ENCODE measurements at regions not wholly inside any gene's neighbourhood (a gene's known extent, or its start where the extent isn't known, plus 50 kb on each side); places are given as distances from the start of the nearest gene placed in this dataset.

- Mint-ChIP-seq H3K4me1 (no peaks in the 10 kb centered on the region), H3K27ac (no peak overlapping the region), H3K9me3 (no peaks in the 10 kb centered on the region), H3K4me3 (no peak overlapping the region), H3K27me3 (peaks cover 0 to 17% (median 3%) of the 10 kb centered on the region in 3 donors), H3K36me3 (no peaks in the 10 kb centered on the region)
- DNase-seq (no peak), ATAC-seq (ENCODE audit: low read depth in 2 of 2) (no peak)
Measured at GRCh38 chr3:150264561-150265279, 143.4 kb upstream of the TSC22D2 start.

DNA sequence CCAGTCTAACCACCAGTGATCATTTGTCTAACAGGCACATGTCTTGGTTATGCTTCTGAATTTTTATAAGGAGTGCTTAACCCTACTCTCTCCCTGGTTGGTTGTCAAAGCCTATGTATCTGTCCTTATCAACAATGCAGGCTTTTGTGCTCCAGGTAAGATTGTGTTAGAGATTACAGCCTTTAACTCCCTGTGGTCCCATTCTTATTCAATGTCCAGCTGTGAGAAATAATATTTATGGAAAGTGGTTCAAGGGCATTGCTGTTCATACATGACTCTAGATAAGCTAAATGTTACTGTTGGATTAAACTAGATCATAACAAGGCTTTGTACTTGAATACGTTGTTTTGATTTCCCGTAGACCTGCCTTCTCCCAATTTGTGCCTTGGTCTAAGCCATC, 146.1 kb upstream of the TSC22D2 start:
- H3K4me3 Mint-ChIP-seq, result no peak overlapping the region
- ATAC-seq (ENCODE audit: low read depth in 2 of 2) (no peak), DNase-seq (no peak)
- H3K9me3 Mint-ChIP-seq, result peaks cover 0 to under 1% (median 0%) of the 10 kb centered on the region in 7 donors
- no peaks in the 10 kb centered on the region for H3K4me1 Mint-ChIP-seq
- peaks cover 0 to 18% (median 3%) of the 10 kb centered on the region in 3 donors for H3K27me3 Mint-ChIP-seq
- no peak overlapping the region for H3K27ac Mint-ChIP-seq
- no peaks in the 10 kb centered on the region for H3K36me3 Mint-ChIP-seq

- Mint-ChIP-seq H3K36me3 (no peaks in the 10 kb centered on the region), H3K4me3 (no peak overlapping the region), H3K27ac (no peak overlapping the region), H3K27me3 (peaks cover 0 to 24% (median 6%) of the 10 kb centered on the region in 3 donors), H3K4me1 (no peaks in the 10 kb centered on the region), H3K9me3 (peaks cover 0 to 4% (median 0%) of the 10 kb centered on the region in 7 donors)
- ATAC-seq (ENCODE audit: low read depth in 2 of 2) (no peak), DNase-seq (no peak)
Measured at GRCh38 chr3:150261418-150261817, 146.7 kb upstream of the TSC22D2 start.

- Mint-ChIP-seq H3K27ac (no peak overlapping the region), H3K4me1 (no peaks in the 10 kb centered on the region), H3K36me3 (no peaks in the 10 kb centered on the region), H3K27me3 (peaks cover 0 to 34% (median 12%) of the 10 kb centered on the region in 3 donors), H3K9me3 (peaks cover 0 to 4% (median 0%) of the 10 kb centered on the region in 7 donors), H3K4me3 (no peak overlapping the region)
- ATAC-seq (ENCODE audit: low read depth in 2 of 2) (no peak), DNase-seq (no peak)
Measured at GRCh38 chr3:150260398-150260710, 147.7 kb upstream of the TSC22D2 start.

DNA sequence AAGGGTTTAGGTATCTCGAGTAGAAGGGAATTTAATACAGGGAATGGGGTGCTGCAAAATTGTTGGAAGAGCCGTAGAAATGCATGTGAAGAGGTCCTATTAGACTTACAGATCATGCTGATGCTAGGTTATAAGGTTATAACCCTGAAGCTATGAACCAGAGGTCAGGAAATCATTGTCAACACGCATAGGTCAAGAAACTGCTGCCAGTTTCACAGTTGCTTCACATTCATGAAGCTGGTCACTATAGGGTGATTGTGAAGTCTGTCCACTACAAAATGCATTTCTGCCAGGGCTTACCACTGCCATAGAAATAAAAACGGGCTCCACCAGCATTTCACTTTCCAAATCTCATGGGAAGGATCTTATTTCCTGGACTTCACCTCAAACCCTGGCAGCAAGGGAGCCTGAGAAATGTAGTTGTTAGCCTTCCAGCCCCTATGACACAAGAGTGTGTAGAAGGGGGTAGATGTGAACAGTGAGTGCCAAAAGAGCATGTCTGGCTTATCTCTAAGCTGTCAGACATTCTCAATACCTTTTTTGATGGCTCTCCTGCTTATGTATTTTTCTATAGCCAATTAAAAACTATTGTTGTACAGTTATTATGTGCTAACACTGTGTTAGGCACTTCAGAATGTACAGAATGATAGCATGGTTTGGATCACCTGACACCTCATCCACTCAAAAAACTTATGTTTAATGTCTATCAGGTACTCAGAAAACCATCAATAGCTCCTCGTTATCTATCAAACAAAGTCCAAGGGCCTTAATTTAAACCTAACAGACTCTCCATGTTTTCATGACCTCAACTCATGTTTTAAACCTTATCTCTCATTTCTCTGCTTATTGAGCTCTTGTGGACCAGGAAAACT, 148.3 kb upstream of the TSC22D2 start:
- Mint-ChIP-seq H3K4me1 (no peaks in the 10 kb centered on the region), H3K36me3 (no peaks in the 10 kb centered on the region), H3K9me3 (peaks cover 0 to 4% (median 0%) of the 10 kb centered on the region in 7 donors), H3K27me3 (peaks cover 0 to 37% (median 12%) of the 10 kb centered on the region in 3 donors), H3K27ac (no peak overlapping the region), H3K4me3 (no peak overlapping the region)
- ATAC-seq (ENCODE audit: low read depth in 2 of 2), result no peak
- DNase-seq, result no peak

- Mint-ChIP-seq H3K27ac (no peak overlapping the region), H3K9me3 (peaks cover 0 to 4% (median 0%) of the 10 kb centered on the region in 7 donors), H3K27me3 (peaks cover 0 to 27% (median 15%) of the 10 kb centered on the region in 3 donors), H3K36me3 (no peaks in the 10 kb centered on the region), H3K4me1 (no peaks in the 10 kb centered on the region), H3K4me3 (no peak overlapping the region)
- DNase-seq (no peak), ATAC-seq (ENCODE audit: low read depth in 2 of 2) (no peak)
Measured at GRCh38 chr3:150256782-150257181, 151.3 kb upstream of the TSC22D2 start.

- Mint-ChIP-seq H3K27me3 (peaks cover 0 to 27% (median 15%) of the 10 kb centered on the region in 3 donors), H3K9me3 (peaks cover 0 to 4% (median 0%) of the 10 kb centered on the region in 7 donors), H3K27ac (no peak overlapping the region), H3K4me3 (no peak overlapping the region), H3K36me3 (no peaks in the 10 kb centered on the region), H3K4me1 (no peaks in the 10 kb centered on the region)
- DNase-seq (no peak), ATAC-seq (ENCODE audit: low read depth in 2 of 2) (no peak)
Measured at GRCh38 chr3:150256318-150256717, 151.8 kb upstream of the TSC22D2 start.

DNA sequence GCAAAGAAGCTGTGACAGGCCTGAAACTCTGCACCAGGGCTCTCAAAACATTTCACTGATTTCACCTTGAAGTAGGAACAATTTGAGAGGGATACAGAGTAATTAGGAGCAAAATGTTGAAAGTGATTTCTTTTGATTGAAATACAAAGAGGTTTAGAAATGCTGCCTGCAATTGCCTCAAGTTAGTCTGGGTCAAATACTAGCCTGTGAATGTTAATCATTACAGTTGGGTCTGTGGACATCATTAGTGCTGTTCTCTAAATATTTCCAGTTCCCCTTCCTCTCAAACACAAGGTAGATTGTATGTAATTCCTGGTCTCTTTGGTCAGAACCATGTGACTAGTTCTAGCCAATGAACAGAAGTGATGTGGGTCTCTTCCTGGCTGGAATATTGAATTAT, 152.3 kb upstream of the TSC22D2 start:
- Mint-ChIP-seq H3K4me3 (no peak overlapping the region), H3K36me3 (no peaks in the 10 kb centered on the region), H3K27ac (no peak overlapping the region), H3K9me3 (peaks cover 0 to 4% (median 0%) of the 10 kb centered on the region in 7 donors), H3K27me3 (peaks cover 0 to 27% (median 15%) of the 10 kb centered on the region in 3 donors), H3K4me1 (no peaks in the 10 kb centered on the region)
- no peak for ATAC-seq (ENCODE audit: low read depth in 2 of 2)
- no peak for DNase-seq

GRCh38 chr3:150255413-150255812, 152.7 kb upstream of the TSC22D2 start:
- Mint-ChIP-seq H3K4me1 (no peaks in the 10 kb centered on the region), H3K36me3 (no peaks in the 10 kb centered on the region), H3K27ac (no peak overlapping the region), H3K4me3 (no peak overlapping the region), H3K27me3 (peaks cover 2 to 28% (median 19%) of the 10 kb centered on the region in 3 donors), H3K9me3 (peaks cover 0 to 4% (median 0%) of the 10 kb centered on the region in 7 donors)
- DNase-seq (no peak), ATAC-seq (ENCODE audit: low read depth in 2 of 2) (no peak)

DNA sequence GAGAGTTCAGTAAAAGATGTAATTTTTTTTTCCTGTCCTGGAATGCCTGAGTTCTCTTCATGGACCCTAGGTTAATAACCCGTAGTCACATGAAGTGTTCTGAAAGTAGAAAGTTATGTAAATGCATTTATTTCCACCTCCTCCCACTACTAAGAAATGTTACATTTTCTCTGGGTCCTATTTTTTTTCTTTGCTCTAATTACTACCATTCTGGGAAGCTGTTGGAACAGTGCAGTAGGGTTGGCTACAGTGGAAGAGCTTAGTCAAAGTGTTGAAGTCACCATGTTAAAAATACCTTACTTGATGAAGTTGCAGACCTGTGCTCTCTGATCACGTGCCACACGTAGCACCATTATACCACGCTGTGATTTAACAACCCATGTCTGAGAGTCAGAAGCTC, 153.8 kb upstream of the TSC22D2 start:
- Mint-ChIP-seq H3K36me3 (no peaks in the 10 kb centered on the region), H3K4me1 (no peaks in the 10 kb centered on the region), H3K27me3 (peaks cover 13 to 29% (median 21%) of the 10 kb centered on the region in 3 donors)

GRCh38 chr3:150253622-150254021, 154.5 kb upstream of the TSC22D2 start:
- DNase-seq (no peak), ATAC-seq (ENCODE audit: low read depth in 2 of 2) (no peak)
- peaks cover 0 to 4% (median 0%) of the 10 kb centered on the region in 7 donors for H3K9me3 Mint-ChIP-seq
- H3K4me3 Mint-ChIP-seq, result no peak overlapping the region
- no peak overlapping the region for H3K27ac Mint-ChIP-seq
- H3K36me3 Mint-ChIP-seq, result no peaks in the 10 kb centered on the region
- peaks cover 13 to 29% (median 21%) of the 10 kb centered on the region in 3 donors for H3K27me3 Mint-ChIP-seq
- H3K4me1 Mint-ChIP-seq, result no peaks in the 10 kb centered on the region

More for the DNA sequence above, 153.8 kb upstream of the TSC22D2 start:
- DNase-seq, result no peak
- Mint-ChIP-seq H3K4me3 (no peak overlapping the region), H3K27ac (no peak overlapping the region), H3K9me3 (peaks cover 0 to 4% (median 0%) of the 10 kb centered on the region in 7 donors)
- ATAC-seq (ENCODE audit: low read depth in 2 of 2), result no peak

DNA sequence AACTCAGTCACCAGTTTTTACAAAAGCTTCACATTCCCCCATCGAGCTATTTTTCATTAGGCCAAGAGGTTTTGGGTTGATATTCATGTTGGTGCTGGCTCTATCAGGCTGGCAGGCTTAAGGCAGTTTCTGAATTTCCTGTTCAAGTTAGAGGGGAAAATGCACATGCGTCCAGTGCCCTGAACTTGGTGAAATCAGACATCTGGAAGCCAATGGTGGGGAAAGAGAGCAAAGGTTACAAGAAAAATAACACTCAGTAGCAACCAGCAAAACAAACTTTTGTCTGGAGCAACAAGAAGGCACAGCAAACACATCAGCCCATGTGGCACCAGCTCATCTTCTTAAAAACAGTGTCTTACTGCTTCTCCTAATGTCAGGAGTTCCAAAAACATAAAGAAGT, 155.6 kb upstream of the TSC22D2 start:
- DNase-seq, result no peak
- Mint-ChIP-seq H3K27me3 (peaks cover 15 to 29% (median 28%) of the 10 kb centered on the region in 3 donors), H3K4me1 (no peaks in the 10 kb centered on the region), H3K4me3 (no peak overlapping the region), H3K9me3 (peaks cover 0 to 4% (median 0%) of the 10 kb centered on the region in 7 donors), H3K36me3 (no peaks in the 10 kb centered on the region), H3K27ac (no peak overlapping the region)
- ATAC-seq (ENCODE audit: low read depth in 2 of 2), result no peak

DNA sequence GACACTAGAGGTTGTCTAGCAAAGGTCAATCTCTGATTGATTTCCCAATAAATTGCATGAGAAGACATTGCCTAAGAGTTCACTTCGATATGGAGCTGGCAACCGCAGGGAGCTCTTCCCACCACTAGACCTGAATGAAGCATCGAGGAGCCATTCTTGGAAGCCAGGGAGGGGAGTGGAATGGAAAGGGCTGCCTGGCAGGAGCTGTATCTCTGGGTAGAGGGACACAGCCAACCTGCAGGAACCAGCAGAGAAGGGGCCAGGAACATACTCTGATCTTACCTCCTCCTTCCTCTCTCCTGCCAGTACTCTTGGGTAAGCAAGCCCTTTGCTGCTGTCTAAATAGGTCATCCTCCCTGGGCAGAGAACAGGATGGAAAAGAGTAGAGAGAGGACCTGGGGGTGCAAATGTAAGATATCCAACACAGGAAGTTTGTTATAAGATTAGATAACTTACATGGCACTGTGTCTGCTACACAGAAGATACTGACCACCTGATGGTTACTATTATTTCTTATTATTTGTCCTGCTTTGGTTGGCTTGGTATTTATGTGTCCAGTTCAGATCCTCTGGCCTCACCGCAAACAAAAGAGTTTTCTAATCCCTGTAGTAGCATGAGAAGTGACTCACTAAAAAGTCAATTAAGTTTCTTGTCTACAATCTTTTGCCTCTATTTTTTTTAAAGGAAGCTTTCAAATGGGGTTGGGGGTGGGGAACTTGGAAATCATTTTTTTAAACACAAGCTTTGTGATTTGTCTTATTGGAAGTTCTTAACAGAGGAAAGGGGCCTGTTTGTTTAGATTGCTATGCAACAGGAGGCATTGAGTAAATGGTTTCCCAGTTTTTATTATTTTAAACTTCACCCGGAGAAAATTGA, 156.7 kb upstream of the TSC22D2 start:
- no peak for ATAC-seq (ENCODE audit: low read depth in 2 of 2)
- H3K27ac Mint-ChIP-seq, result no peak overlapping the region
- H3K4me1 Mint-ChIP-seq, result no peaks in the 10 kb centered on the region
- H3K27me3 Mint-ChIP-seq, result peaks cover 19 to 26% (median 23%) of the 10 kb centered on the region in 3 donors
- DNase-seq, result no peak
- no peaks in the 10 kb centered on the region for H3K36me3 Mint-ChIP-seq
- no peak overlapping the region for H3K4me3 Mint-ChIP-seq
- no peaks in the 10 kb centered on the region for H3K9me3 Mint-ChIP-seq

Measured in naive B cell (primary cell).